GM18519 (cell line): ENCODE measurements at regions not wholly inside any gene's neighbourhood (a gene's known extent, or its start where the extent isn't known, plus 50 kb on each side); places are given as distances from the start of the nearest gene placed in this dataset.

Source experiments
- ATAC-seq: cut with Tn5 transposase; IDR thresholded peaks from one replicate; pipeline ENCODE4 v1.9.1; 2021; ENCODE audit warnings: mild to moderate bottlenecking, moderate library complexity; ENCODE audit not compliant: unreplicated experiment, low FRiP score

DNA sequence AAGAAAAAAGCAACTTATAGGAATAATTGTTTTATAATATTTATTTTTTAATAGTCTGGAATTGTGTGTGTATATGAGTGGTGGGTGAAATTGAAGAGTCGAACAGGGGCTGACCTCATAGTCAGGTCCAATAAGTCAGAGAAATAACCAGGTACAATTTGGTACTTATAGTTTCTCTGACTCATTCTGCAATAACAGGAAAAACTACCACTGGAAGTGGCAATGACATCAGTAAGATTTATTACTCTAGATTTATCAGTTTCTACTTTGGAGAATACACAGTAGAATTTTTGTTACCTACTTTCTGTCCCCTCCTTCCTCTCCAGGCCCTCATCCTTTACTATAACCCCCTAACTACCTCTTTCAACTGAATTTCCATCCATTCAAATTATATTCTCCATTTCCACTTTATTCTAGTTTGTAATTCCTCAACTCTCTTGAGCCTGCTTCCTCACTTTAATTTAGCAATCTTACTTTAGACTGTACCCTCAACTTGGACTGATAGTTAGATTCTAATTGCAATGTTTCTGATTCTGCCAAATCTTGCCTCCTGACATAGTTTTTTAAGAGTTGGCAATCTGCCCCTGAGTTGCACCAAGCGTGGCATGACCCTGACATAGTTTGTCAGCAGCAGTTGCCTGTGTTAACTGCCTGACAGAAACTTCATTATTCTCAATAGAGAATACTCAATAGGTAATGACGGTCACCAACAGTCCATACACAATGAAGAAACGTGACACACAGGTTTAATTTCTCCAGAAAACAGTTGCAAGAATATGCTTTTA, 475.3 kb upstream of the RIOK2 start:
- ATAC-seq, result no peak

DNA sequence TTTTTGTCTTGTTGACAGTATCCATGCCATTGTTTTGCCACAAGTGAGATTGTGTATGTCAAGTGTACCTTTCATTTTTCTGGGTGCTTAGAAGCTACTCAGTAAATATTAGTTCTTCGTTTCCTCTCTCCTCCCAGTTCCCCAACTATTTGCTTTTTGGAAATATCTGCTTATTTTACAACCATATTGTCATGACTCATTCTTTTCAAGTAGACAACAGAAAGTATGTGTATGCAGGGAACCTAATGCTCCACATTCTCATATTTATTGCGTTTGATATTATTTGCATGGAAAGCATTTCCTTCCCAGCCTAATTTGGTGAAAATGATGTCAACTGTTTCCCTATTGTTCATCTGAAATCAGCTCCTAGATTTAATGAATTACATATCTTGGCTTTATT, 483.7 kb upstream of the RIOK2 start:
- ATAC-seq, result no peak

DNA sequence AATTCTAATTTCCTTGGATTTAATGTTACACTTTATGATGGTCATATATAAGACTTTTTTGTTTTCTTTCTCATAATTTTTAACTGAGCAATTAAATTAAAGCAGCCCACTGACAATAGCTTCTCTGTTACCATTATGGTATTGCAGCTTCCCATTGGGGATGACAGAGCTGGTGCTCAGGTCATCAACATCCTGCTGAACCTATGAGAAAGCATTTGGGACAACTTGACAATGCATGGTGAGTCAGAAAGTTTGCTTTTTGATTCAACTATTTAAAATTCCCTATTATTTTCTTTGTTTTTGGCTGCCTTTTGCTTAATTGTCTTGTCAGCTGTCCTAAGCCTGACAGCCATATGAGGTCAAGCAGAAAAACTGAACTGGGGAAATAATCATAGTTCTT, 487.4 kb upstream of the RIOK2 start:
- ATAC-seq, result no peak

DNA sequence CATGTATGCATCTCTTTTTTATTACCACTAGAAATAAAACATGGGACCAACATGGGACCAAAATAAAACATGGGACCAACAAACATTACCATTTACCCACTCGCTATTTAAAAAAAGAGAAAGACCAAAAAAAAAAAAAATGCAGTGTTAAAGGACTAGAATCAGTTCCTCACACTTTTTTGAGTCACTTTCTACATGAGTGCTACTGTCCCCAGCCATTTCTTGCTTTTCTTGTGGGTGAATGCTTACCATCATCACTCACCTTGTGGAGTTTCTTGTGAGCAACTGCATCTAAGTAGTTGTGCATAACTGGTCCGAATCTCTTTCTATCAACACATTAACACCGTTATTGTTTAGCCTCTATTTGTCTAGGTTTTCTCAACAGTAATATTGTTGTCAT, 493.6 kb upstream of the RIOK2 start:
- no peak for ATAC-seq

DNA sequence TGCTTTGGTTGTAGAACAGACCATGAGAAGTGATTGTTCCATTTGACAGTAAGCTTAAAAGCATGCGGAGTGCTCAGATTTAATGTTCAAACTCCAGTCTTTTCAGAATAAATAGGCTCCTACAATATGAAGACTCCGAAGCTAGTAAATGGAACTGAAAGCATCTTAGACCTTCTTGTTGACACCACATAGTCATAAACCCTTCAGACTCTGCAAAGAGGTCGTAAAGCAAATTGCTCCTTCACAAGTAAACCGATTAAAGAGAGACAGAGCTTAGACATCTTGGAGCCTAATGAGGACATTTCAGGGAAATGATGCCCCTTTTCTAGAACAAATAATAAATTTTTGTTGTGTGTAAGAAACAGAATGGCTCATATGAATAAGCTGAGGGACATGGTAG, 511.0 kb upstream of the RIOK2 start:
- no peak for ATAC-seq

DNA sequence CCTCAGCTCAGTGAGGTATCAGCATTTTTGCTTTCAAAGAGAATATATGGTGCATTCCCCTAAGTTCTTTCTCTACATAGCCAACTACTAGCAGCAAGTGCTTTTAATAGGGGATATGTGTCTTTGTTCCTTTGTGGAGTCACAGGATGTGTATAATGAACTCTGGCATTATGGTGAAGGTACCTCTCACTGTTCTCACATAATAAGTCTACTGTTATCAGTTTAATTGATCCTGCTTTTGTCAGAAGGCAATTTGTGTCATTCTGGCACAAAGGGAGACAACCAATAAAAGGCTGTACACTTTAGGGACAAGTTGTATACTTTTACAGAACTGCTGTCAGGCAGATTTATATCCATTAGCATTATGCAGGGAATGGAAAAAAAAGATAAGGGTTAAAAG, 531.4 kb upstream of the RIOK2 start:
- no peak for ATAC-seq

DNA sequence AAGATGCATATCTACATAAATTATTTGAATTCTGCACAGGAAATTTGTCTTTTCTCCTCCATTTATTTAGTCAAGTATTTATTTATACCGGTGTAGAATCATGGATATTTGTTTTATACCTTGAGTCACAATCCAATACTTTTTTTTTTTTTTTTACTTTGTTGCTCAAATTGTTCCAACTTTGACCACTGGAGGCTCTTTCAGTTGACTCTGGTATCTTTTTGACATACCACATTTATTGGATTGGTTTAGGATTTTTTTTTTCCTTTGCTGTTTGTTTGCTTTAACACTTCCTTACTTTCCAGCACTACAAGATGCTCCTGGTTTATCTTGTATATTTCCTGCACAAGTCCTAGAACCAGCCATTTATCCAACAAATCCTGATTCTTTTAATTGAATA, 543.1 kb upstream of the RIOK2 start:
- no peak for ATAC-seq

DNA sequence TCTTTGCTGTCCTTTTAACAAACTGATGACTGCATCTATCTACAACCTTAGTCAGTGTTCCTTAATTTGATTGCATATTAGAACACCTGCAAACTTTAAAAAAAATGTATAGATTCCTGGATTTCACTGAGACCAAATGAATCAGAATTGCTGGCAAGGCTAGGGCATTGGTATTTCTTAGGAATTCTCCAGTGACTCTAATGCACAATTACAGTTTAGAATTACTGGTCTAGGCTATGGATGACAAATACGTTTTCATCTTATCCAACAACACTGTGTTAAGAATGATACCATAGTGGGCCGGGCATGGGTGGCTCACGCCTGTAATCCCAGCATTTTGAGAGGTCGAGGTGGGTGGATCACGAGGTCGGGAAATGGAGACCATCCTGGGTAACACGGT, 545.9 kb upstream of the RIOK2 start:
- ATAC-seq, result no peak

DNA sequence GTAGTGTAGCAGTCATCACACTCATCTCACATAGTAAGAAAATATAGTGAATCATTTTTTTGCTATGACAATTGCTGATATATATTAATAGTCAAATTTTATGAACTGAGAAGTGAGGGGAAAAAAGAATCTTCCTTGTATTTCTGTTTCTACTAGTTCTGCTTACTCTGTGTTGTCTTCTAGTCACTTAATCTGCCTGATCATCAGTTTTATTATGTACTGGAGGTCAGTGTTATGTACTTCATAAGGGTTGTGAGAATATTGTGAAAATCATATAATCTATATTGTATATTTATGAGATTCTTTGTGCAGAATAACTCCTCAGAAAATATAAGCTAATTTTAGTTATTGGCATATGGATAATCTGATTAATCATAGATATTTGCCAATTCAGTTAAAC, 546.9 kb upstream of the RIOK2 start:
- no peak for ATAC-seq

DNA sequence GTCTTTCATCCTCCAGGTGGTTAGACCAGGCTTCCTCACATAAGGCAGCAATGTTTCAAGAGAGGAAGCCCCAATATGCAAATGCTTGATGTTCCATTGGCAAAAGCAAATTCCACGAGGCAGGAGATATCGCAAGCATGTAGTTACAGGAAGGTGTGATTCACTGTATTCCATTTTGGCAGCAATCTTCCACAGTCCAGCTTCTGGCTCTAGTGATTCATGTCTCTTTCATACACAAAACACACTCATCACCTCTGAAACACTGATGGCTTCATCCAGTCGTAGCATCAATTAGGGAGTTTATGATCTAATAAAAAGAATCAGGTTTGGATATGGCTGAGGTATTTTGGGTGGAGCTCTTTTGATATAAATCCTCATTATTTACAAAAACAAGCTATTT, 552.2 kb upstream of the RIOK2 start:
- no peak for ATAC-seq

DNA sequence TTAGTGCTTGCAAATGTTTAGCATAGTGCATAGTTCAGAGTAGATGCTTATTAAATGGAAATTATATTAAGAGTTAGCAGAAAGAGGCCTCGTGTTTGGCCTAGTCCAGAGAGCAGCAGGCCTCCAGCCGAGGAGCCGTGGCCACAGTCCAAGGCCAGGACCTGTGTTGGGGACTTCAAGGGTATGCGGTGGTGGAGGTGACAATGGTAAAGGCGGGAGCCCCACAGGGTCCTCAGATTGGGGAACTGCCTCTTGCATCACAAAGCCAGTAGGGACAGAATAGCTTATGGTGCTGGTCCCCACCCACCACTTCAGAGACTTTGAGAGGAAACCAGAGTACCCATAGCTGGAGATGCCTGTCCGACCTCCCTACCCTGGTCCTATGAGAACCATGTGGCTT, 554.6 kb upstream of the RIOK2 start:
- ATAC-seq, result no peak

DNA sequence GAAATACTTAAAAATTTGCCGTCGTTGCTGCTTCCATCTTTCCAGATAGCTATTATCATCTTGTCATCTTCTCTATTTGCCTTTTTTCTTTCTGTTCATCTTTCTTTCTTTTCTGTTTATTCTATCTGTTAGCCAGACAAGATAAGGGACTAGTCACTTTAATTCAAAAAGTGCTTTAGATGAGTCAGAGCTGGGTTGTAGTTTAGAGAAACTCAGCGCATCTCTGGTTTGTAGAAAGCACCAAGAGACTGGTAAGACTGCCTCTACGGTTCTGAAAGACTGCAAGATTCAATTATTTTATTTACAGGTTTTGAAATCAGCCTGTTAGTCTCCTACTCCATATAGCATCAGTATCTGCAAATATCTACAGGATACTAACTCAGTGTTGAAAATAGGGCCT, 562.8 kb upstream of the RIOK2 start:
- ATAC-seq, result no peak

DNA sequence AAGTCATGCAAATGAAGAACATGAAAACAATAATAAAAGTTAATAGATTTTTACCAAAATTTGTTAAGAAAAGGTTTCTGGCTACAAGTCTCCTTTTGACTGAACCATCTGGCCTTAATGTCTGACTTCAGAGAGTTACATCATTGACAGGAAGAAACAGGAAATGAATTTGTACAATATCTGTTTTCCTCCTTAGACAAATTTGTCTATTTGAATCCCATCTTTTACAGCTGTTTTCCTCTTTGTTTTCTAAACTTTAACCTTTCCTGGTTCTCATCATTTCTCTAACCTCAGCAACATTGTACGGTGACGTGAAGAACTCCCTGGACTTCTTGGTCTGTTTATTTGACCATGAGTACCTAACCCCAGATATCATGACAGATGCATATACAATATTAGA, 567.5 kb upstream of the RIOK2 start:
- ATAC-seq, result no peak

DNA sequence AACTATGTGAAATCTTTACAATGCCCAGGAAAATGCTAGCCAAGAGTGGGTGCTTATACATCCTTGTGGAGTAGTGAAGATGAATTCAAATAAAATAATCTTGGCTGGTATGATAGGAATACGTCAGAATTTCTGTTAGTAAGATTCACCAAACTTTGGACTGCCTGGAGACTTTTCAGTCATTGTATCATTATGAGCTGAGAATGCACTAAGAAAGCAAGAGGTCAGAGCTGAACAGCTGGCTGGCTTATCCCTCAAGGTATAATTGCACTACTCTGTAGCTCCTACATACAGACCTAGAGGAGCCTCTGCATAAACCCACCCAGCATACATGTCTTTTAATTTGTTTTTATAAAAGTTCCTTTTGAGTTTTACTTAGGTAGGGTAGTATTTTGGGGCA, 568.5 kb upstream of the RIOK2 start:
- no peak for ATAC-seq

DNA sequence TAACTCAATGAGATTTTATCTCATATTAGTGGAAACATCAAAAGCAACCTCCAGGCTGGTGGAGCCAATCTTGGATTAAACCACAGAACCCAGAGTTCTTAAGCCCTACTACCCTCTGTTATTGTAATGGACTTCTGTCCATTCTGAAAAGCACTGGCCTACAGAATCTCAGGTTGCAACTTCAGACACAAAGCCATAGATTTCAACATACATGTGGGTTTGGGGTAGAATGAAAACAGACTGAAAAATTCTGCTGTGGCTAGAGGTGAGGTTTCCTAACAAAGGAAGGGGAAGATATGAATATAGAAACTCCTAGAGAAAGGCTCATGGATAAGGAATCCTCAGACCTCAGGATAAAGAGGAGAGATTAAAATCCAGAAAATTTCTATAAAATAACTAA, 569.8 kb upstream of the RIOK2 start:
- ATAC-seq, result no peak

DNA sequence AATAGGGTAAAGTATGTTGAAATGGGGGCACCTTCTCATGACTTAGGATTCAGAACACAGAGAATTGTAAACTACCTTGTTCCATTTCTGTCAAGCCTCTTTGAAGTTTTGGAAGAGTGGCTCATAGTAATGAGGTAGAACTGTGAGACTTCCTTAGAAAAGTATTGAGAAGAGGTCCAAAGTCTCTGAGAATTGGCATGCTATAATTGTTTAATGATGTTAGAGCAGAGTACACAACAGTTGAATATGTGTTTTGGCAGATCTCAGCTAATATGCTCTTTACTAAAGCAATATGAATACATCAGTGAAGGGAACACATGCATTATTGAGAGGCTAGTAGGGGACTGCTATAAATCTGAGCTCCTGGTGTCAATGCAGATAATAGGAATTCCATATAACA, 579.4 kb upstream of the RIOK2 start:
- no peak for ATAC-seq

DNA sequence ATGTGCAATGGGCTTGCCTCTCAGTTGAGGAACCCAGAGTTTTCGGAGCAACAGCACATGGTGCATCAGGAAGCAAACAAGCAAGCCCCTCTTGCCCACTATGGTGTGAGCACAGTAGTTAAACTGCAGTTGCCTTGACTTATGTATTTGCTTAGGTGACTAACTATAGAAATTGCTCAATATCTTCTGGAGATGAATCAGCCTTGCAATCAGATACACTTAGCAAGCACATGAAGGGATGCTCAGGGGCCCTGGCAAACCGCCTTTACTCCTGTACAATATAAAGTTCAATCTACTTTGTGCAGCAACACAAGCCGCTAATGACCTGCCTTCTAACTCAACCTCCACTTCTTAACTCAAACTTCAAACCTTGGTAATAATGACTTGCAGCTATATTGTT, 581.7 kb upstream of the RIOK2 start:
- ATAC-seq, result no peak

DNA sequence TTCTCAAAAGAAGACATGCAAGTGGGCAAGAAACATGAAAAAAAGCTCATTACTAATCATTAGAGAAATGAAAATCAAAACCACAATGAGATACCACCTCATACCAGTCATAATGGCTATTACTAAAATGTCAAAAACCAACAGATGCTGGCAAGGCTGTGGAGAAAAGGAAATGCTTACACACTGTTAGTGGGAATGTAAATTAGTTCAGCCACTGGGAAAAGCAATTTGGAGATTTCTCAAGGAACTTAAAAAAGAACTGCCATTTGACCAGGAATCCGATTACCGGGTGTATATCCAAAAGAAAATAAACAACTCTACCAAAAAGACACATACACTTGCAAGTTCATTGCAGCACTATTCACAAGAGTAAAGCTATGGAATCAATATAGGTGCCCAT, 595.4 kb upstream of the RIOK2 start:
- no peak for ATAC-seq

DNA sequence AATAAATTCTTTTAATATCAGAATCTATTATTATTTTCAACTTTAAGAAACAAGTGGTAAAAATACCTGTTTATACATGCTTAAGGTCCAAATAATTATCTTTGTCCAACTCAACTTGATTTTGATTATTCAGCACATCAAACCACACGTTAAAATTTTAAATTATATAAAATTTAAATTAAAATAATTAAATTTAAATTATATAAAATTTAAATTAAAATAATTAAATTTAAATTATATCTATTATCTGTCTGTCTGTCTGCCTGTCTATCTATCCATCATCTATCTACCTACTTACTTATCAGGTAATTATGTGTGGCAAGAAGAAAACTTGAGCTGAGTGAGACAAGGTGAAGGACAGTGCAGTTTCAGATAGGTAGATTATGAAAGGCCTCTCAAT, 605.3 kb upstream of the RIOK2 start:
- no peak for ATAC-seq

DNA sequence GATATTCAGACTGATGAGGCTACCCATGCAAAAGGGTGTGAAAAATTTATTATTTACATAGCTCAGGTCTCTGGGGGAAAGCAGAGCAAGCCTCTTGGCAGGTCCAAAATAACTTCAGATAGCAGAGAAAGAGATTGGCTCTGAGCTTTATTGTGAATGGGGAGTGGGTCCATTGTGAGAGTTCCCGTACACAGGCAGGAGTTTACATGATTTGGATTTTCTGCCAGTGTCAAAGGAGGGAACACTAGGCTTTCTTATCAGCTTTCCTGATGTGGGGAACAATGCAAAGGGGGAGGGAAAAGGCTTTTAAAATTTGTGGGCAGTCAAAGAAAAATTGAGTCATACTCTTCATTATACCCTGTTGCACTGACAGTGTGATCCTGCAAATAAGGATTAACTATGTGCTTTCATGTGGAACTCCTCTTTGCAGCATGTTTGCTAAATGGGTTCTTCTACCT, 615.0 kb upstream of the RIOK2 start:
- ATAC-seq, result no peak

DNA sequence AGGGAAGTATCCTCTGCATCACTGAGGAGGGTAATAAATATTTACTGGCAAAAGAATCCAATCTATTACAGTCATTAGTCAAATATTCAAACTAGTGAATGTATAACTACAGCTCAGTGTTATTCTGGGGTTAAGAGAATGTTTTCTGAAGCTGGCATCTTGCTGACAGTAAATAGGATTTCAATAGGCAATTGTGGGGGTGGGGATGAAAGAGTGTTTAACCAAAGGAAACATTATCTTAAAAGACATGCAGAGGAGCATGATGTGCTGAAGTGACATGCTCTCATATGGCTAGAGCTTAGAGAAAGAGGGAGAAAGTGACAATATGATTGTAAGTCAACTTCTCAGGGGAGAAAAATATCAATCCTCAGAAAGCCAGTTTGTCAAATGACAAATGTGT, 618.4 kb upstream of the RIOK2 start:
- no peak for ATAC-seq

DNA sequence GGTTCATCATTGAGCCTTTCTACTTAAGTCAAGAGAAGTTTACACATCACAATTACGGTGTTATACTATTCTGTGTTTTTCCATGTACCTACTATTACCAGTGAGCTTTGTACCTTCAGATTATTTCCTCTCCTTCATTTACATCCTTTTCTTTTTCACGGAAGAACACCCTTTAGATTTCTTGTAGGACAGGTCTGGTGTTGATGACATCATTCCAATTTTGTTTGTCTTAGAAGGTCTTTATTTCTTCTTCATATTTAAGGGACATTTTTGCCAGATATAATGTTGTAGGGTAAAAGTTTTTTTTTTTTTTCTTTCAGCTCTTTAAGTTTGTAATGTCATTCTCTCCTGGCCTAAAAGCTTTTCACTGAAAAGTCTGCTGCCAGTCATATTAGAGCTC, 637.1 kb upstream of the RIOK2 start:
- no peak for ATAC-seq
